ENCODE measurements at regions not wholly inside any gene's neighbourhood (a gene's known extent, or its start where the extent isn't known, plus 50 kb on each side); places are given as distances from the start of the nearest gene placed in this dataset.

GRCh38 chr18:46369323-46369722 is 265.1 kb downstream of the HAUS1 start:
- Histone ChIP-seq H4K20me1 (replicated peaks; ENCODE audit: control insufficient read depth, insufficient read depth, low read length) (no peaks in the 10 kb centered on the region), H3K9me3 (replicated peaks; ENCODE audit: control insufficient read depth, insufficient read depth, low read depth, low read length) (no peaks in the 10 kb centered on the region), H3K79me2 (ENCODE audit: control insufficient read depth, insufficient read depth, low read length) (no peaks in the 10 kb centered on the region), H3K36me3 (ENCODE audit: control insufficient read depth, insufficient read depth, low read length) (no peaks in the 10 kb centered on the region), H3K4me3 (no peak overlapping the region), H3K4me1 (replicated peaks in 1 of 2; ENCODE audit: control insufficient read depth in 2 of 2, insufficient read depth in 2 of 2, low read length in 2 of 2) (no peaks in the 10 kb centered on the region), H3K27ac (ENCODE audit: extremely low read depth, low read depth, low read length) (no peak overlapping the region), H3K4me2 (ENCODE audit: insufficient read depth, low read length) (no peak overlapping the region), H3K9ac (ENCODE audit: insufficient read depth in 1 of 2, low read depth in 2 of 2, low read length in 2 of 2) (no peak overlapping the region), H2AFZ (ENCODE audit: low read depth, low read length) (no peak overlapping the region), H3K27me3 (ENCODE audit: control insufficient read depth in 2 of 2, insufficient read depth in 2 of 2, low read length in 2 of 2) (no peaks in the 10 kb centered on the region), H3K9me1 (ENCODE audit: control insufficient read depth, insufficient read depth, low read length) (no peaks in the 10 kb centered on the region)
- DNase-seq (ENCODE audit: extremely low read depth in 1 of 4, low spot score in 3 of 4) (no peak), FAIRE-seq (no peak), ATAC-seq (no peak)
- no TSS peak for BruUV-seq (replicated peaks)
- POLR2A ChIA-PET, result no interaction called here
- intact Hi-C loops (cut with micrococcal nuclease) (no loop called here), in situ Hi-C loops (cut with MboI) (no loop called here)
- 2% methylated on average over 4 of the region's 4 CpGs for WGBS (ENCODE audit: insufficient coverage, low coverage, missing lambda C conversion rate)
- CTCF ChIA-PET (ENCODE audit: low intra/inter-chr PET ratio), result no interaction called here
- no peak for TF ChIP-seq HLTF (IDR thresholded peaks at IDR 0.05)
- TF ChIP-seq FOXA1 (IDR thresholded peaks at IDR 0.05; ENCODE audit: borderline replicate concordance), result no peak
- no peak for TF ChIP-seq ZNF639 (CRISPR knock-in tag; conservative IDR thresholded peaks at IDR 0.05 in 1 of 2, IDR thresholded peaks at IDR 0.05 in 1 of 2)
- TF ChIP-seq SP2 (IDR thresholded peaks at IDR 0.05; ENCODE audit: extremely low read depth, low read depth, low read length, poor library complexity, severe bottlenecking), result no peak
- TF ChIP-seq E2F8 (IDR thresholded peaks at IDR 0.05; ENCODE audit: low read depth, partially characterized antibody), result no peak
- no peak for TF ChIP-seq GABPB1 (CRISPR knock-in tag; IDR thresholded peaks at IDR 0.05)
- no peak for TF ChIP-seq SREBF1 (IDR thresholded peaks at IDR 0.05; ENCODE audit: borderline replicate concordance, low read depth, low read length)
- TF ChIP-seq ILF3 (IDR thresholded peaks at IDR 0.05; ENCODE audit: borderline replicate concordance), result no peak
- TF ChIP-seq MXD1 (CRISPR knock-in tag; IDR thresholded peaks at IDR 0.05; ENCODE audit: borderline replicate concordance, poor library complexity, severe bottlenecking), result no peak
- TF ChIP-seq SIX5 (IDR thresholded peaks at IDR 0.05; ENCODE audit: borderline replicate concordance in 1 of 2, insufficient read depth in 1 of 2, low read depth in 1 of 2, low read length in 2 of 2), result no peak
- no peak for TF ChIP-seq HNRNPK (IDR thresholded peaks at IDR 0.05; ENCODE audit: low read depth, low read length, poor library complexity, severe bottlenecking)
- TF ChIP-seq ZBTB8A (IDR thresholded peaks at IDR 0.05; ENCODE audit: partially characterized antibody), result no peak
